ENCODE measurements at regions not wholly inside any gene's neighbourhood (a gene's known extent, or its start where the extent isn't known, plus 50 kb on each side); places are given as distances from the start of the nearest gene placed in this dataset.
A peak's percentile ranks its signal among the peaks of the same experiment; 100 is the strongest.

DNA sequence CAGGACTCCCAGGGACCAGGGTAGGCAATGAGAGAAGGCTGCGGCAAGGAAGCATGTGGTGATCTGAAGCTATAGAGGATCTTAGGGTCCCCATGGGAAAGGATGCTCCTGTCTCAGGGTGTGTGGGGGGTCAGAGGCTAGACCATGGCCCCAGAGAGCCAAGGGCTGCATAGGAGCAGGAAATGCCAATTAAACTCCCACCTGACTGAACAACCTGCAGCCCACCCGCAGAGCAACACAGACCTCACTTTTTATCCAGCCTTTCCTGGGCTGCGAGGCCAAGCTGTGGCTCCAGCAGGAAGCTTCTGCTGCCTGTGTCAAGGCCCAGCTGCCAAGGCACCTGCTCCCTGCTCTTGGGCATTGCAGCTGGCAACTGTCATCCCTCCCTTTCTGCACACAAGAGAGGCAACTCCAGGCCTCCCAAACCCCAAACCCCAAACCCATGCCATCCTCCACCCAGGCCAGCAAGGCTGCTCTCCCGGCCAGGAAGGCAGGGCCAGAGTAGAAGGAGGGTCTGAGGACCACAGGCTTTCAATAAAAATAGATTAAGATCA is 290.1 kb downstream of the FOXO1 start:
- peaks cover 0 to 23% (median 6%) of the 10 kb centered on the region in 9 donors for H3K4me1 ChIP-seq
- no peak overlapping the region for H3K27ac ChIP-seq
- 87 to 93% methylated on average over 4 of the region's 4 CpGs for WGBS, 2 donors
- no peak overlapping the region for H3K4me3 ChIP-seq
- DNase-seq = no peak
- ATAC-seq = peak in 4 of 8 donors; percentile 7 to 43 (median 12)
- H3K9me3 ChIP-seq = peaks cover 0 to 4% (median 0%) of the 10 kb centered on the region in 11 donors
- TF ChIP-seq, protein P1, sequence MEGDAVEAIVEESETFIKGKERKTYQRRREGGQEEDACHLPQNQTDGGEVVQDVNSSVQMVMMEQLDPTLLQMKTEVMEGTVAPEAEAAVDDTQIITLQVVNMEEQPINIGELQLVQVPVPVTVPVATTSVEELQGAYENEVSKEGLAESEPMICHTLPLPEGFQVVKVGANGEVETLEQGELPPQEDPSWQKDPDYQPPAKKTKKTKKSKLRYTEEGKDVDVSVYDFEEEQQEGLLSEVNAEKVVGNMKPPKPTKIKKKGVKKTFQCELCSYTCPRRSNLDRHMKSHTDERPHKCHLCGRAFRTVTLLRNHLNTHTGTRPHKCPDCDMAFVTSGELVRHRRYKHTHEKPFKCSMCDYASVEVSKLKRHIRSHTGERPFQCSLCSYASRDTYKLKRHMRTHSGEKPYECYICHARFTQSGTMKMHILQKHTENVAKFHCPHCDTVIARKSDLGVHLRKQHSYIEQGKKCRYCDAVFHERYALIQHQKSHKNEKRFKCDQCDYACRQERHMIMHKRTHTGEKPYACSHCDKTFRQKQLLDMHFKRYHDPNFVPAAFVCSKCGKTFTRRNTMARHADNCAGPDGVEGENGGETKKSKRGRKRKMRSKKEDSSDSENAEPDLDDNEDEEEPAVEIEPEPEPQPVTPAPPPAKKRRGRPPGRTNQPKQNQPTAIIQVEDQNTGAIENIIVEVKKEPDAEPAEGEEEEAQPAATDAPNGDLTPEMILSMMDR (IDR thresholded peaks at IDR 0.05) = no peak
- H3K36me3 ChIP-seq = no peaks in the 10 kb centered on the region
- H3K27me3 ChIP-seq = no peaks in the 10 kb centered on the region
- intact Hi-C loops (cut with DNase I) = loop anchor here in 1 of 10 donors (10.0 kb wide), 1 partner anchor 302 kb away; no protein-coding TSS in a partner anchor

DNA sequence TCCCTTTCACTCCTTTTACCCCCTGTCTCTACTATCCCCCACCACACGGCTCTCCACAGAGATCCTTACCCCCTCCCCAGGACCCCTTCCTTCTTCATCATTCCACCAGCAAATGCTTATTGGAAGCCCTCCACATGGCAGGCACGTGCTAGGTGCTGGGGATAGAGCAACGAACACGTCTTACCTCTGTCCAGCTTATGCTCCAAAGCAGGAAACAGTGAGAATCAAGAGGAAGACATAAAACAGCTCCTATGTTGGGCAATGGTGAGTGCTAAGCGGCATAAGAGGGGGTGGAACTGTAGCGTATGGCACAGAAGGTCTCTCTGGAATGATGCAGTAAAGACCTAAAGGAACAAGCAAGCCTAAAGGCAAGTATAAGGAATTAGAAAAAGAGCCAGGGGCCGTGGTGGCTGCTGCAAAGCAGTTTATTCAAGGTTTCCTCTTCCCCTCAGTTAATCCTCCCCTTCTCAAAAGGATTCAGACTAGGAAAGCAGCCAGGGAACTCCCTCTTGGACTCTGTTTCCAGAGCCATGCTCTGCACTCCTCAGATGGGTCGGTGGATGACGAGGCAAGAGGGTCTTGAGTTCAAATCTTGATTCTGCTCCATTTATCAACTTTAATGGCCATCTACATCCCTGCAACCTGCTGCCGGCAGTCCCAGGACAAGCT is 289.4 kb downstream of the FOXO1 start:
- 64 to 66% methylated on average over 10 of the region's 10 CpGs for WGBS, 2 donors
- Histone ChIP-seq H3K27ac (no peak overlapping the region), H3K36me3 (no peaks in the 10 kb centered on the region), H3K9me3 (peaks cover 0 to 4% (median 0%) of the 10 kb centered on the region in 11 donors), H3K4me1 (peaks cover 0 to 23% (median 6%) of the 10 kb centered on the region in 9 donors), H3K4me3 (no peak overlapping the region), H3K27me3 (no peaks in the 10 kb centered on the region)
- ATAC-seq = no peak
- TF ChIP-seq, protein P1 (IDR thresholded peaks at IDR 0.05) = no peak
- intact Hi-C loops (cut with DNase I) = loop anchor here in 1 of 10 donors (10.0 kb wide), 1 partner anchor 302 kb away; no protein-coding TSS in a partner anchor
- no peak for DNase-seq

DNA sequence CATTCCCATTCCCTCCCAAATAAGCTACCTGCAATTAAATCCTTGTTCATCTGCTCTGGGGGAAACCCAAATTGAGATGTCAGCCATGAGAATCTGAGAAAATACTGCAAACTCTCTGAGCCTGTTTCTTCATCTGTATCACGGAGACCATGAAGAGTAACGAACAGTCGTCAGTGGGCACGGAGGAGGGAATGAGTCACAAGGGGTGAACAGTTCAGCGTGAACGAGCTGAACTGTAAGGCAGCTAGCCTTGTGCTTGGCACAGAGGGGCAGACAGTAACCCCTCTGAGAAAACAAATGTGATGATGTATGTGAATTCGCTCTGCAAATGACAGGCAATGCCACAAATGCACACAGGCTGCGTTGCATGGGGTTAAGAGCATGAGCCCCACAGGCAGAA is 288.7 kb downstream of the FOXO1 start:
- Histone ChIP-seq H3K36me3 (no peaks in the 10 kb centered on the region), H3K4me3 (no peak overlapping the region), H3K4me1 (peaks cover 0 to 23% (median 6%) of the 10 kb centered on the region in 9 donors), H3K27me3 (no peaks in the 10 kb centered on the region), H3K27ac (no peak overlapping the region), H3K9me3 (peaks cover 0 to 4% (median 0%) of the 10 kb centered on the region in 11 donors)
- intact Hi-C loops (cut with DNase I) = loop anchor here in 1 of 10 donors (10.0 kb wide), 1 partner anchor 303 kb away; no protein-coding TSS in a partner anchor
- TF ChIP-seq, protein P1 (IDR thresholded peaks at IDR 0.05) = no peak
- WGBS, 2 donors = 88 to 91% methylated on average over 8 of the region's 8 CpGs
- no peak for DNase-seq
- ATAC-seq = no peak

DNA sequence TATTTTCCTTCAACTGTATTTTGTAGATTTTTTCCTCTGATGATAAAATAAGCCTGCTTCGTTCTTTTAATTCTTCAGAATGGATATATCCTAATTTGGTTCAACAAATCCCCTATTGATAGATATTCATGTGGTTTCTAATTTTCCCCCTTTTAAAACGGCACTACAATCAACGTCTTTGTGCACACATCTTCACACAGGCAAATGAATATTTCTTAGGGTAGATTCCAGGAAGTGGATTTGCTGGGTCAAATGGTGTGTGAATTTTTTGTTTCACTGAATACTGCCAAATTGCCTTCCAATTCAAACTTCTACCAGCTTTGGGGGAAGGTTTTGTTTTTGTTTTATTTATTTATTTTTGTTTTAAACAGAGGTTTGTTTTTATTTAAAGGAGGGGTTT is 287.2 kb downstream of the FOXO1 start:
- Histone ChIP-seq H3K27ac (no peak overlapping the region), H3K9me3 (peaks cover 0 to 4% (median 0%) of the 10 kb centered on the region in 11 donors), H3K4me1 (peaks cover 0 to 23% (median 6%) of the 10 kb centered on the region in 9 donors), H3K4me3 (no peak overlapping the region), H3K27me3 (no peaks in the 10 kb centered on the region), H3K36me3 (no peaks in the 10 kb centered on the region)
- intact Hi-C loops (cut with DNase I) = loop anchor here in 1 of 10 donors (10.0 kb wide), 1 partner anchor 304 kb away; no protein-coding TSS in a partner anchor
- ATAC-seq = no peak
- TF ChIP-seq, protein P1 (IDR thresholded peaks at IDR 0.05) = no peak
- no peak for DNase-seq
- 71 to 72% methylated on average over 3 of the region's 3 CpGs for WGBS, 2 donors

Data from heart right ventricle (tissue), 16 donors.